GM18858 (cell line): ENCODE measurements at regions not wholly inside any gene's neighbourhood (a gene's known extent, or its start where the extent isn't known, plus 50 kb on each side); places are given as distances from the start of the nearest gene placed in this dataset.
"Not testable (repeated sequence)": the region's sequence is repeated elsewhere in the genome, so short reads cannot be mapped to it uniquely, and the experiment has no call there.

ENCODE experiments used
- ATAC-seq: cut with Tn5 transposase; IDR thresholded peaks from one replicate; pipeline ENCODE4 v1.9.1; 2021; ENCODE audit not compliant: unreplicated experiment

GRCh38 chr13:87302034-87302433 is 369.1 kb upstream of the SLITRK5 start:
- ATAC-seq = no peak

- no peak for ATAC-seq
These were observed 368.2 kb upstream of the SLITRK5 start for GRCh38 chr13:87302931-87303330.

GRCh38 chr13:87311165-87311564 is 360.0 kb upstream of the SLITRK5 start:
- ATAC-seq = no peak

- ATAC-seq = no peak
These were observed 356.3 kb upstream of the SLITRK5 start for GRCh38 chr13:87314822-87315221.

- no peak for ATAC-seq
These were observed 348.8 kb upstream of the SLITRK5 start for GRCh38 chr13:87322386-87322785.

GRCh38 chr13:87324558-87324957 is 346.6 kb upstream of the SLITRK5 start:
- ATAC-seq = no peak

- ATAC-seq = no peak
These were observed 340.0 kb upstream of the SLITRK5 start for GRCh38 chr13:87331178-87331577.

GRCh38 chr13:87333599-87333998 is 337.6 kb upstream of the SLITRK5 start:
- no peak for ATAC-seq

GRCh38 chr13:87334176-87334575 is 337.0 kb upstream of the SLITRK5 start:
- ATAC-seq = no peak

- not testable (repeated sequence) for ATAC-seq
These were observed 334.8 kb upstream of the SLITRK5 start for GRCh38 chr13:87336346-87336889.

- no peak for ATAC-seq
These were observed 327.0 kb upstream of the SLITRK5 start for GRCh38 chr13:87344176-87344575.

- no peak for ATAC-seq
These were observed 315.7 kb upstream of the SLITRK5 start for GRCh38 chr13:87355451-87355850.

GRCh38 chr13:87356314-87356713 is 314.9 kb upstream of the SLITRK5 start:
- ATAC-seq = no peak

- no peak for ATAC-seq
These were observed 312.9 kb upstream of the SLITRK5 start for GRCh38 chr13:87358319-87358718.

GRCh38 chr13:87361216-87361615 is 310.0 kb upstream of the SLITRK5 start:
- no peak for ATAC-seq

- no peak for ATAC-seq
These were observed 302.5 kb upstream of the SLITRK5 start for GRCh38 chr13:87368639-87369038.

- ATAC-seq = no peak
These were observed 295.1 kb upstream of the SLITRK5 start for GRCh38 chr13:87376081-87376480.

GRCh38 chr13:87384099-87384498 is 287.1 kb upstream of the SLITRK5 start:
- ATAC-seq = no peak

GRCh38 chr13:87393358-87393757 is 277.8 kb upstream of the SLITRK5 start:
- no peak for ATAC-seq

GRCh38 chr13:87398047-87398446 is 273.1 kb upstream of the SLITRK5 start:
- ATAC-seq = no peak

- ATAC-seq = no peak
These were observed 267.3 kb upstream of the SLITRK5 start for GRCh38 chr13:87403748-87404432.

- ATAC-seq = no peak
These were observed 244.4 kb upstream of the SLITRK5 start for GRCh38 chr13:87426742-87427141.

GRCh38 chr13:87444135-87444534 is 227.0 kb upstream of the SLITRK5 start:
- peak; percentile 76 for ATAC-seq
